Upper lobe of left lung (tissue), 4 donors: ENCODE measurements at regions not wholly inside any gene's neighbourhood (a gene's known extent, or its start where the extent isn't known, plus 50 kb on each side); places are given as distances from the start of the nearest gene placed in this dataset.

Experiments used
- CTCF ChIP-seq, 6 experiments: fragments of 450-650 bp in 4 of 6; fragments of 200-600 bp in 2 of 6; sonication (generic) in 2 of 6; IDR thresholded peaks; one replicate each; pipeline ENCODE4 v1.5.1; 2016 to 2019; ENCODE audit warnings: antibody characterized with exemption in 6 of 6
- EP300 ChIP-seq, 4 donors: sonication (generic); formaldehyde crosslinking; IDR thresholded peaks; one replicate each; pipeline ENCODE4 v1.5.1; 2017; ENCODE audit warnings: antibody characterized with exemption in 4 of 4, control low read depth in 2 of 4

- TF ChIP-seq CTCF (IDR thresholded peaks at IDR 0.05), result peak in 4 of 6 experiments; percentile 20 to 30 (median 24)
- no peak for TF ChIP-seq EP300 (IDR thresholded peaks at IDR 0.05)
Measured at GRCh38 chr3:153291059-153291685, 129.1 kb downstream of the RAP2B start.
